ENCODE measurements at regions not wholly inside any gene's neighbourhood (a gene's known extent, or its start where the extent isn't known, plus 50 kb on each side); places are given as distances from the start of the nearest gene placed in this dataset.
"Not testable (repeated sequence)": the region's sequence is repeated elsewhere in the genome, so short reads cannot be mapped to it uniquely, and the experiment has no call there.

- no peaks in the 10 kb centered on the region for H3K27me3 ChIP-seq (ENCODE audit: control insufficient read depth in 1 of 2, insufficient read depth in 2 of 2, low read length in 2 of 2)
- H3K36me3 ChIP-seq (ENCODE audit: control insufficient read depth in 2 of 2, insufficient read depth in 2 of 2, low read length in 2 of 2), result no peaks in the 10 kb centered on the region
- H3K9me3 ChIP-seq (ENCODE audit: control insufficient read depth in 2 of 2, low read length in 2 of 2), result no peaks in the 10 kb centered on the region
- H3K9ac ChIP-seq (ENCODE audit: low read length in 2 of 2), result no peak overlapping the region
- no peak overlapping the region for H3K4me3 ChIP-seq (ENCODE audit: low read length in 2 of 2)
- no peak overlapping the region for H3K27ac ChIP-seq (ENCODE audit: low read length)
- H3K4me1 ChIP-seq (ENCODE audit: control insufficient read depth, insufficient read depth, low read length), result no peaks in the 10 kb centered on the region
Observed at GRCh38 chr20:7151676-7152470, 384.4 kb downstream of the BMP2 start.

DNA sequence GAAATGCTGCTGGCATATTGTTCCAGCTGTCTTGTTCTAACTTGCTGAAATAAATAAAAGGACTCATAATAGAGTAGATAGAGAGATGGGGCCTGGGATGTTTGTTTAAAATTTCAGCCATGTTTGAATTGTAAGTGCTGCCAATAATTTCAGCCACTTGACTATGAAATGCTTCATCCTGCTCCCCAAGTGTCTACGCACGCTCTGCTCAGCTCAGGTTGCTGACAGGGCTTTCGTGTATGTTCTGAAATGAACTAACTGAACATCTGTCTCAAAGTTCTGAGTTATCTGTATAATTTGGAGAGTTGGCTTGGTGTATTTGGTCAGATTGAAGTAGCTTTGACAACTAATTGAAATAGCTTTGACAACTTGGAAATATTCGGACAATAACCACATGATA is 387.8 kb downstream of the BMP2 start:
- Histone ChIP-seq H3K4me1 (ENCODE audit: control insufficient read depth, insufficient read depth, low read length) (no peaks in the 10 kb centered on the region), H3K36me3 (ENCODE audit: control insufficient read depth in 2 of 2, insufficient read depth in 2 of 2, low read length in 2 of 2) (no peaks in the 10 kb centered on the region), H3K9ac (ENCODE audit: low read length in 2 of 2) (no peak overlapping the region), H3K27ac (ENCODE audit: low read length) (no peak overlapping the region), H3K4me3 (ENCODE audit: low read length in 2 of 2) (no peak overlapping the region), H3K9me3 (ENCODE audit: control insufficient read depth in 2 of 2, low read length in 2 of 2) (no peaks in the 10 kb centered on the region), H3K27me3 (ENCODE audit: control insufficient read depth in 1 of 2, insufficient read depth in 2 of 2, low read length in 2 of 2) (no peaks in the 10 kb centered on the region)

DNA sequence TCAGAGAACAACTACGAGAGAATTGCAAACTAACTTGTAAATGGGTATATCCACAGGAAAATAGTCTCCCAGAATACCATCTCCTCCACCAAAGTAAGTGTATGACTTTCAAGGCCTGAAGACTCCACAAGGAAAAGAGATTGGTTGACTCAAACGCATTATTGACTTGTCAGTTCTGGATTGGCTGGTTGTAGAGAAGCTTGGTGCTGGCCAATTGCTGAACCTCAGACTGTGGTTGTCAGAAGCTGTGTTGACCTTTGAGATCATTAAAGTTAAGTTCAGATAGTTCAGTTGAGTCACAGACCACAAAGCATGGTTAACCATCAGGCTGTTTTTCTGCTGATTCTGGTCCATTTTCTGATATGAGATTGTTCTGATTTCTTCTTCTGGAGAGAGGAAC is 388.3 kb downstream of the BMP2 start:
- H3K4me3 ChIP-seq (ENCODE audit: low read length in 2 of 2), result no peak overlapping the region
- no peak overlapping the region for H3K9ac ChIP-seq (ENCODE audit: low read length in 2 of 2)
- H3K9me3 ChIP-seq (ENCODE audit: control insufficient read depth in 2 of 2, low read length in 2 of 2), result no peaks in the 10 kb centered on the region
- no peaks in the 10 kb centered on the region for H3K36me3 ChIP-seq (ENCODE audit: control insufficient read depth in 2 of 2, insufficient read depth in 2 of 2, low read length in 2 of 2)
- H3K27ac ChIP-seq (ENCODE audit: low read length), result no peak overlapping the region
- no peaks in the 10 kb centered on the region for H3K4me1 ChIP-seq (ENCODE audit: control insufficient read depth, insufficient read depth, low read length)
- H3K27me3 ChIP-seq (ENCODE audit: control insufficient read depth in 1 of 2, insufficient read depth in 2 of 2, low read length in 2 of 2), result no peaks in the 10 kb centered on the region

DNA sequence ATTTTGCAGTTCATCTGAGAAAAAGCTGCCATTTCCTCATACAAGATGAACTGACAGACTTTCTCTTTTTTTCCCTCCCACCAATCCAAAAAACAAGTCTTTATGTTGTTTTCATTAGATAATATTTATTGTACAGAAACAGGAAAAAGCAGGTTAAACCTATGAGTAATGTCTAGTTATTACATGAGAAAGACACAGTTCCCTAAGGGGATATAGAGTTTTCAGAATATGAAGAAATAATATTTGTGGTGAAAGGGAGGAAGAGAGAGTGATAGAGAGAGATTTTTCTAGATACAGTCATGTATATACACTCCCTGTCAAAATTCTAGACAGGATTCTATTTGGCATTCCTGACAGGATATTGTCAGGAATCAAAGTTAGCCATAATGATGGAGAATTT is 392.4 kb downstream of the BMP2 start:
- H3K27ac ChIP-seq (ENCODE audit: low read length), result no peak overlapping the region
- H3K4me1 ChIP-seq (ENCODE audit: control insufficient read depth, insufficient read depth, low read length), result no peaks in the 10 kb centered on the region
- H3K36me3 ChIP-seq (ENCODE audit: control insufficient read depth in 2 of 2, insufficient read depth in 2 of 2, low read length in 2 of 2), result no peaks in the 10 kb centered on the region
- no peaks in the 10 kb centered on the region for H3K9me3 ChIP-seq (ENCODE audit: control insufficient read depth in 2 of 2, low read length in 2 of 2)
- no peaks in the 10 kb centered on the region for H3K27me3 ChIP-seq (ENCODE audit: control insufficient read depth in 1 of 2, insufficient read depth in 2 of 2, low read length in 2 of 2)
- H3K9ac ChIP-seq (ENCODE audit: low read length in 2 of 2), result no peak overlapping the region
- H3K4me3 ChIP-seq (ENCODE audit: low read length in 2 of 2), result no peak overlapping the region

GRCh38 chr20:7161690-7162089 is 394.2 kb downstream of the BMP2 start:
- H3K9ac ChIP-seq (ENCODE audit: low read length in 2 of 2), result no peak overlapping the region
- H3K4me3 ChIP-seq (ENCODE audit: low read length in 2 of 2), result no peak overlapping the region
- H3K9me3 ChIP-seq (ENCODE audit: control insufficient read depth in 2 of 2, low read length in 2 of 2), result no peaks in the 10 kb centered on the region
- H3K27ac ChIP-seq (ENCODE audit: low read length), result no peak overlapping the region
- no peaks in the 10 kb centered on the region for H3K27me3 ChIP-seq (ENCODE audit: control insufficient read depth in 1 of 2, insufficient read depth in 2 of 2, low read length in 2 of 2)
- H3K4me1 ChIP-seq (ENCODE audit: control insufficient read depth, insufficient read depth, low read length), result no peaks in the 10 kb centered on the region
- H3K36me3 ChIP-seq (ENCODE audit: control insufficient read depth in 2 of 2, insufficient read depth in 2 of 2, low read length in 2 of 2), result no peaks in the 10 kb centered on the region

- Histone ChIP-seq H3K4me3 (ENCODE audit: low read length in 2 of 2) (no peak overlapping the region), H3K9ac (ENCODE audit: low read length in 2 of 2) (no peak overlapping the region), H3K36me3 (ENCODE audit: control insufficient read depth in 2 of 2, insufficient read depth in 2 of 2, low read length in 2 of 2) (no peaks in the 10 kb centered on the region), H3K4me1 (ENCODE audit: control insufficient read depth, insufficient read depth, low read length) (no peaks in the 10 kb centered on the region), H3K27ac (ENCODE audit: low read length) (no peak overlapping the region), H3K9me3 (ENCODE audit: control insufficient read depth in 2 of 2, low read length in 2 of 2) (no peaks in the 10 kb centered on the region), H3K27me3 (ENCODE audit: control insufficient read depth in 1 of 2, insufficient read depth in 2 of 2, low read length in 2 of 2) (no peaks in the 10 kb centered on the region)
Observed at GRCh38 chr20:7171911-7172310, 404.4 kb downstream of the BMP2 start.

GRCh38 chr20:7174554-7174953 is 407.1 kb downstream of the BMP2 start:
- no peak overlapping the region for H3K9ac ChIP-seq (ENCODE audit: low read length in 2 of 2)
- H3K36me3 ChIP-seq (ENCODE audit: control insufficient read depth in 2 of 2, insufficient read depth in 2 of 2, low read length in 2 of 2), result no peaks in the 10 kb centered on the region
- no peaks in the 10 kb centered on the region for H3K9me3 ChIP-seq (ENCODE audit: control insufficient read depth in 2 of 2, low read length in 2 of 2)
- no peaks in the 10 kb centered on the region for H3K4me1 ChIP-seq (ENCODE audit: control insufficient read depth, insufficient read depth, low read length)
- no peaks in the 10 kb centered on the region for H3K27me3 ChIP-seq (ENCODE audit: control insufficient read depth in 1 of 2, insufficient read depth in 2 of 2, low read length in 2 of 2)
- no peak overlapping the region for H3K4me3 ChIP-seq (ENCODE audit: low read length in 2 of 2)
- H3K27ac ChIP-seq (ENCODE audit: low read length), result no peak overlapping the region

DNA sequence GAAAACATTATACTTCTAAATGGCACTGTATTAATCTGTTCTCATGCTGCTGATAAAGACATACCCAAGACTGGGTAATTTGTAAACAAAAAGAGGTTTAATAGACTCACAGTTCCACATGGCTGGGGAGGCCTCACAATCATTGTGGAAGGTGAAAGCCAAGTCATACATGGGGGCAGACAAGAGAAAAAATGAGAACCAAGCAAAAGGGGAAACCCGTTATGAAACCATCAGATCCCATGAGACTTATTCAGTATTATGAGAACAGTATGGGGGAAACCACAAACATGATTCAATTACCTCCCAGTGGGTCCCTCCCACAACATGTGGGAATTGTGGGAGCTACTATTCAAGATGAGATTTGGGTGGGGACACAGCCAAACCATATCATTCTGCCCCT is 408.3 kb downstream of the BMP2 start:
- H3K9ac ChIP-seq (ENCODE audit: low read length in 2 of 2); H3K27ac ChIP-seq (ENCODE audit: low read length); H3K36me3 ChIP-seq (ENCODE audit: control insufficient read depth in 2 of 2, insufficient read depth in 2 of 2, low read length in 2 of 2); H3K27me3 ChIP-seq (ENCODE audit: control insufficient read depth in 1 of 2, insufficient read depth in 2 of 2, low read length in 2 of 2); H3K9me3 ChIP-seq (ENCODE audit: control insufficient read depth in 2 of 2, low read length in 2 of 2); H3K4me3 ChIP-seq (ENCODE audit: low read length in 2 of 2); H3K4me1 ChIP-seq (ENCODE audit: control insufficient read depth, insufficient read depth, low read length): not testable (repeated sequence)

DNA sequence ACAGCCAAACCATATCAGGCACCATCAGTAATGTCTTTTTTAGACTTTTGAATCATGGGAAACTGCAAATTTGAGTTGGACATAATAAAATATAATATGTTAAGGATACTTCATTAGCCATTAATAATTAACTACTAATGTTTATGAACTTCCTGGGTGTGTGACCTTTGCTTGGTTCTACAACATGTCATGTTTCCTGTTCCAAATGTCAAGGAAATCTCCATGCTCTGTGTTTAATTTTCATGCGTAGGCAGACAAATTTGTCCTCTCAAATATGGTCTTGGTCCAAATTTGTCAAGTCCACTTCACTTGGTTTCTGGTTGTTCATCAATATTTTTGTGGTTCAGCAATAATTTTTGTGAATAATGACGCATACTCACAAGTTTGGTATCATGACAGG is 410.5 kb downstream of the BMP2 start:
- Histone ChIP-seq H3K27ac (ENCODE audit: low read length) (no peak overlapping the region), H3K9ac (ENCODE audit: low read length in 2 of 2) (no peak overlapping the region), H3K36me3 (ENCODE audit: control insufficient read depth in 2 of 2, insufficient read depth in 2 of 2, low read length in 2 of 2) (no peaks in the 10 kb centered on the region), H3K4me1 (ENCODE audit: control insufficient read depth, insufficient read depth, low read length) (no peaks in the 10 kb centered on the region), H3K4me3 (ENCODE audit: low read length in 2 of 2) (no peak overlapping the region), H3K9me3 (ENCODE audit: control insufficient read depth in 2 of 2, low read length in 2 of 2) (no peaks in the 10 kb centered on the region), H3K27me3 (ENCODE audit: control insufficient read depth in 1 of 2, insufficient read depth in 2 of 2, low read length in 2 of 2) (no peaks in the 10 kb centered on the region)

DNA sequence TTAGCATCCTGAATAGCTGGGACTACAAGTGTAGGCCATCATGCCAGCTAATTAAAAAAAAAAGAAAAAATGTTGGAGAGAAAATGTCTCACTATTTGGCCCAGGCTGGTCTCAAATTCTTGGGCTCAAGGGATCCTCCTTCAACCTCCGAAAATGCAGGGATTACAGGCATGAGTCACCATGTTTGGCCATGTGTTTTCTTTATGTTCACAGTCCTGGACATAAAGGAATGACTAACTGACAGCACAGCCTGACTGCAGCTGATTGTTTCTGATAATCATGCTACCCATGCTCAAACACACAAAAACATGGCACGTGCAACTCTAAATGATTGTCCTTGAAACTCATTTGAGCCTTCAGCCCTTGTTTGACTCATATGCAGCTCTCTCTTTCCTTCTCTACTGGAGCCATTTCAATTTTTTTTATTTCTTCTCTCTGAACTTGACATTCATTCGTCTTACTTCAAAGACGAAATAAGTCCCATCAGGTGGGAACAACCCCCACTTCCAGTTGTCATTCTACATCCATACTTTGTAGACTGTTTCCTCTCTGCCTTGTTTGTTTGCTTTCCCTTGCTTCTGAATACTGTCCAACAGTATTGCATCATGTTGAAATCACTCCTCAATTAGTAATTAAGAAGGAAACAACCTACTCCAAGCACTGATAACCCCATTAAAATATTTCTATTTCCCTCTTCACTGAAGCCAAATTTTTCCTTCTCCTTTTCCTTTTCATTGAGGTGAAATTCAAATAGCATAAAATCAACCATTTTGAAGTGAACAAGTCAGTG is 413.0 kb downstream of the BMP2 start:
- Histone ChIP-seq H3K36me3 (ENCODE audit: control insufficient read depth in 2 of 2, insufficient read depth in 2 of 2, low read length in 2 of 2) (no peaks in the 10 kb centered on the region), H3K27ac (ENCODE audit: low read length) (no peak overlapping the region), H3K9ac (ENCODE audit: low read length in 2 of 2) (no peak overlapping the region), H3K27me3 (ENCODE audit: control insufficient read depth in 1 of 2, insufficient read depth in 2 of 2, low read length in 2 of 2) (no peaks in the 10 kb centered on the region), H3K4me1 (ENCODE audit: control insufficient read depth, insufficient read depth, low read length) (no peaks in the 10 kb centered on the region), H3K9me3 (ENCODE audit: control insufficient read depth in 2 of 2, low read length in 2 of 2) (no peaks in the 10 kb centered on the region), H3K4me3 (ENCODE audit: low read length in 2 of 2) (no peak overlapping the region)

DNA sequence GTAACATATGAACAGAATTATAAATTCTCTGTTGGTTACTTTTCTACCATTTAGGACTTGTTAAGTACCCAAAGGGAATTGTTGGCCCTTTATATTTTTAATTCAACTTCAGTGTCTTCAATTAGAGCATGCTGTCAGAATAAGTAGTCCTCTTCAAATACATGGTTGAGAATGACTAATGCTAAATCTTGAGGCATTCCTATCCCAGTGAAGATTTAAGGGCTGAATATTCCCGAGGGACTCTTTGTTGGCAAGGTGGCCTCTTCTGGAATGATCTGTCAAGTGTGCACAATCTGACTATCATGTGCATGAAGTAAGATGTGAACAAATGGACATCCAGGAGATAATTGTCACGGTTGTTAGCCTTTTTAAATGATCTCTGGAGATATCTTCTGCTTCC is 421.7 kb downstream of the BMP2 start:
- Histone ChIP-seq H3K27me3 (ENCODE audit: control insufficient read depth in 1 of 2, insufficient read depth in 2 of 2, low read length in 2 of 2) (no peaks in the 10 kb centered on the region), H3K9me3 (ENCODE audit: control insufficient read depth in 2 of 2, low read length in 2 of 2) (no peaks in the 10 kb centered on the region), H3K4me3 (ENCODE audit: low read length in 2 of 2) (no peak overlapping the region), H3K9ac (ENCODE audit: low read length in 2 of 2) (no peak overlapping the region), H3K4me1 (ENCODE audit: control insufficient read depth, insufficient read depth, low read length) (no peaks in the 10 kb centered on the region), H3K36me3 (ENCODE audit: control insufficient read depth in 2 of 2, insufficient read depth in 2 of 2, low read length in 2 of 2) (no peaks in the 10 kb centered on the region), H3K27ac (ENCODE audit: low read length) (no peak overlapping the region)
